H1 (cell line): ENCODE measurements at regions not wholly inside any gene's neighbourhood (a gene's known extent, or its start where the extent isn't known, plus 50 kb on each side); places are given as distances from the start of the nearest gene placed in this dataset.

Experiments used
- CBX8 ChIP-seq: fragments of 300-800, 300-1000 bp; sonication (generic); IDR thresholded peaks from 2 replicates; pipeline ENCODE4 v1.7.1; 2016; ENCODE audit warnings: low read depth, low read length, borderline replicate concordance
- CHD1 ChIP-seq: IDR thresholded peaks from 2 replicates; pipeline ENCODE4 v1.6.1; 2012; ENCODE audit warnings: low read depth, low read length, improper control_type of control experiment
- CHD2 ChIP-seq: IDR thresholded peaks from 2 replicates; pipeline ENCODE4 v1.6.1; 2012; ENCODE audit warnings: low read length, improper control_type of control experiment
- KDM4A ChIP-seq: IDR thresholded peaks from one replicate; pipeline ENCODE4 v1.7.1; 2012; ENCODE audit warnings: low read depth, mild to moderate bottlenecking, moderate library complexity, low read length, inconsistent platforms; ENCODE audit not compliant: severe bottlenecking

- TF ChIP-seq KDM4A = no peak
- TF ChIP-seq CHD2 = no peak
- no peak for TF ChIP-seq CHD1
- no peak for TF ChIP-seq CBX8
- TF ChIP-seq, all 59 proteins: peak for 0
These were observed 100.4 kb downstream of the NRN1 start (continued) for GRCh38 chr6:5906340-5906670.
